NCI-H446 (cell line): ENCODE measurements at regions not wholly inside any gene's neighbourhood (a gene's known extent, or its start where the extent isn't known, plus 50 kb on each side); places are given as distances from the start of the nearest gene placed in this dataset.
"Not testable (repeated sequence)": the region's sequence is repeated elsewhere in the genome, so short reads cannot be mapped to it uniquely, and the experiment has no call there.

Experiments used
- DNase-seq, 2 experiments: peaks; one replicate each; lab custom pipeline; 2025; lab: John Stamatoyannopoulos, UW

GRCh38 chr3:30299674-30300385 is 306.6 kb upstream of the TGFBR2 start:
- DNase-seq: no peak

DNA sequence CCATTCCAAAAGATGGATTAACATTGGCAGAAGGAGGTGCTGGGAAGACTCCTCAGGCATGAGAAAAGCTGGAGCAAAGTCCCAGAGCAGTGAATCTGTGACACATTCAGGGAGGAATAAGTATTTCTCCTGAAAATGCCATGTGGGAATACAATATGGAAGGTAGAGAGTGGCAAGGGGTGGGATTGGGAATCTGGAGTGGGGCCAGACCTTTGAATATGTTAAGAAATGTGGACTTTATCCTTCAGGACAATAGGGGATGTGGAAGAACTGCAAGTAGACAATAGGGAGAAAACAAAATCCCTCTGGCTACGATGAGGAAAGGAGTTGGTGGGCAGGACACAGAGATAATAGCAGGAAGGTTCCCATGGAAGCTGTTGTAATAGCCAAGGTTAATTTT is 305.6 kb upstream of the TGFBR2 start:
- no peak for DNase-seq

- DNase-seq: no peak
Observed at GRCh38 chr3:30302027-30302426, 304.4 kb upstream of the TGFBR2 start.

- no peak for DNase-seq
Observed at GRCh38 chr3:30303770-30304169, 302.6 kb upstream of the TGFBR2 start.

DNA sequence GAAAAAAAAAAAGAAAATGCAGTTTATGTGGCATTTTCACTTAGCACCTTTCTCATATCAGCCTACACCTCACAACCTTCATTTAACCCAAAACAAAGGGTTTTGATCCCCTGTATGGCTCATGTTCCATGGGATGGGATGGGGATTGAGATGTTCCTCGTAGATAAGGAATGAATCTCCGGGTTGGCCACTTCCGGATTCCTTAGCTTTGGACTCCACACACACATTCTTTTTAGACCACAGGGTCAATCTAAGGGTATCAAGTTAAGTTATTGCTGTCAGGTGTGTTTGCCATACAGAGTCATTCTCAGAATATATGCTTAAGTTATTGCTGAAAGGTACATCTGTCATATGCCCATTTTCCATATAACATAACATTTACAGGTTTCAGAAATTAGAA is 301.4 kb upstream of the TGFBR2 start:
- DNase-seq: no peak

DNA sequence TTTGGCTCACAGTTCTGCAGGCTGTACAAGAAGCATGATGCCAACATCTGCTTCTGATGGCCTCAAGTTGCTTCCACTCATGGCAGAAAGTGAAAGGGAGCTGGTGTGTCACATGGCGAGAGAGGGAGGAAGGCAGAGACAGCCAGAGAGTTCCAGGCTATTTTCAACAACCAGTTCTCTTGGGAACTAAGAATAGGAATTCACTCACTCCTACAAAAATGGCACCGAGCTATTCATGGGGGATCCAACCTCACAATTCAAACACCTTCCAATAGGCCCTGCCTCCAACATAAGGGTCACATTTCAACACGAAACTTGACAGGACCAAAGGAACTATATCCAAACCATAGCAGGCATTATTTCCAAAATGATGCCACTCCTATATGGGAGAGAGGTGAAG is 299.5 kb upstream of the TGFBR2 start:
- no peak for DNase-seq

- DNase-seq: no peak
Observed at GRCh38 chr3:30307372-30307950, 298.9 kb upstream of the TGFBR2 start.

GRCh38 chr3:30308131-30308530 is 298.3 kb upstream of the TGFBR2 start:
- no peak for DNase-seq

- no peak for DNase-seq
Observed at GRCh38 chr3:30309961-30310954, 296.1 kb upstream of the TGFBR2 start.

DNA sequence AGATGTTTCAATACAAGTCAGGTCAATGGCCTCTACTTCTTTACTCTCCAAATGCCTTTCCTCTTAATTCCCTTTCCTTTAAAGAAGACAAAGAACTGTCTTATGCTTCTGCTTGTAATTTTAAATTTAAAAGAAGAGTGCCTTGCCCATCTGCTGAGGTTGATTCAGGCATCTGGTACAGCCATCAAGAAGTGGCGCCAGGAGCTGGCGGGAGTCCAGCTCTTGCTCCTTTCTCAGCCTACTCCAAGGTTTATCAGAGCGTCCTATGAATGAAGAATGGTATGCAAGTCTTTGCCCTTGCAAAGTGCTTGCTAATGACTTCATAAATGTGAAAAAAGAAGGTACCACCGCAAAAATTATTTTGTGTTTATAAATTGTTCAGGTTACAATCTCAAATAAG is 294.6 kb upstream of the TGFBR2 start:
- peak; percentile 45 to 87 for DNase-seq

DNA sequence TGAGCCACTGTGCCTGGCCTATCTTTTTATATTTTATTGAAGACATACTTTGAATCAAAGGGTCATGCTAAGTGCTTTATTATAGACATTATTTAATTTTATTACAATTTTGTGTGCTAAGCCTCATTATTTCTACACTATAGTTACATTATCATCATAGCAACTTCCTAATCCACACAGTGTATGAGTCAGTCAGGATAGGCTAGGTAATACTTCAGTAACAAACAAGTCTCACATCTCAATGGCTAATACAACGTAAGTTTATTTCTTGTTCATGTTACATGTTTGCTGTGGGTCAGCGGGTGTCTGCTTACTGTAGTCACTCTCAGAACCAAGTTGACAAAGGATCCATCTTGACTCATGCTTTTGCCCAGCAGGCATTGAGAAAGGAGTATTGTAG is 292.6 kb upstream of the TGFBR2 start:
- no peak for DNase-seq

GRCh38 chr3:30314757-30315325 is 291.6 kb upstream of the TGFBR2 start:
- no peak for DNase-seq

GRCh38 chr3:30315447-30315846 is 291.0 kb upstream of the TGFBR2 start:
- DNase-seq: no peak

GRCh38 chr3:30317561-30317960 is 288.8 kb upstream of the TGFBR2 start:
- DNase-seq: no peak

- no peak for DNase-seq
Observed at GRCh38 chr3:30318110-30318509, 288.3 kb upstream of the TGFBR2 start.

DNA sequence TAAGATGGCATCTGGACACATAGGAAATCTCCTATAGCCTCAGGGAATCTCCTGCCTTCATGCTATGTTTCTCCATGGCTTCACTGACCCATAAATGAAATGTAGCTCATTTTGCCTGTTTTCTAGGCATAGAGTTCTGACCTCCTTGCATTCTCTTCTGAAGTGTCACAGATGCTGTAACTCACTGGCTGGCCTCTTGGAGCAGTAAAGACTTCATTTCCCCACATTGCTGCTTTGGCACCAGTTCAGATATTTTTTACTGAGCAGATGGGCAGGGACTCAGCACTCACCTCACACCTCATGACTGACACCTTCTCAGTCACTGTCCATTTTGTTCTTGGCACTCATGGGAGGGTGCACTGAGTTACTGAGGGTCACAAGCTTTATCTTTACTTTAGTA is 286.7 kb upstream of the TGFBR2 start:
- peak in 1 of 2 experiments; percentile 46 for DNase-seq

GRCh38 chr3:30320392-30320791 is 286.0 kb upstream of the TGFBR2 start:
- DNase-seq: no peak

GRCh38 chr3:30321065-30321464 is 285.3 kb upstream of the TGFBR2 start:
- no peak for DNase-seq

- DNase-seq: not testable (repeated sequence)
Observed at GRCh38 chr3:30323649-30324048, 282.8 kb upstream of the TGFBR2 start.

GRCh38 chr3:30324587-30324986 is 281.8 kb upstream of the TGFBR2 start:
- no peak for DNase-seq

GRCh38 chr3:30327976-30328375 is 278.4 kb upstream of the TGFBR2 start:
- DNase-seq: not testable (repeated sequence)

- DNase-seq: not testable (repeated sequence)
Observed at GRCh38 chr3:30328935-30329334, 277.5 kb upstream of the TGFBR2 start.
